HepG2 (cell line): ENCODE measurements at regions not wholly inside any gene's neighbourhood (a gene's known extent, or its start where the extent isn't known, plus 50 kb on each side); places are given as distances from the start of the nearest gene placed in this dataset.

Source experiments
- ATAC-seq: fragments of 200-7000 bp; cut with Tn5 transposase; 3 replicates; pipeline ENCODE4 v1.9.1; 2020; ENCODE audit warnings: mild to moderate bottlenecking, moderate library complexity
- BruUV-seq: library from RNA; stranded (reverse); fragments of 400-500 nt; replicated peaks from 2 replicates; lab custom pipeline; 2021; lab: Mats Ljungman, UMichigan
- CTCF ChIA-PET: fragments of 300-600 bp; formaldehyde crosslinking; extraction: SDS; loops from one replicate; lab custom pipeline; 2021; ENCODE audit warnings: low total read pairs, inconsistent platforms, low intra/inter-chr PET ratio; lab: Yijun Ruan, JAX
- POLR2A ChIA-PET: fragments of 350-600 bp; sonication (Branson Sonifier 250); formaldehyde crosslinking; loops from one replicate; lab custom pipeline; 2020; ENCODE audit warnings: antibody characterized with exemption, inconsistent platforms; lab: Yijun Ruan, JAX
- DNase-seq: peaks from one replicate; pipeline ENCODE4 v3.0.0-alpha.2; 2015; ENCODE audit warnings: low spot score
- FAIRE-seq: peaks from 3 replicates; lab custom pipeline; 2011; peaks lifted over from hg19 to GRCh38; lab: Jason Lieb, UNC
- H2AFZ ChIP-seq: one replicate; pipeline ENCODE4 v1.6.1; 2011; ENCODE audit warnings: low read length, inconsistent platforms
- H3K27ac ChIP-seq: fragments of 300-600 bp; 3 replicates; pipeline ENCODE4 v1.8.0; 2011; ENCODE audit warnings: mixed run types, mild to moderate bottlenecking, mixed read lengths, low read length, inconsistent platforms; ENCODE audit not compliant: insufficient read depth; ENCODE audit errors: extremely low read length
- H3K27me3 ChIP-seq, 2 experiments: fragments of 200-600 bp in 1 of 2; 2 replicates in 1 of 2; 3 replicates in 1 of 2; pipeline versions ENCODE4 v1.6.0 to v1.8.0; 2011; ENCODE audit warnings: low read length in 2 of 2, mild to moderate bottlenecking in 2 of 2, moderate library complexity in 2 of 2, inconsistent platforms in 1 of 2; ENCODE audit not compliant: insufficient read depth in 2 of 2, control insufficient read depth in 1 of 2
- H3K36me3 ChIP-seq, 2 experiments: fragments of 200-600 bp in 1 of 2; replicated peaks in 1 of 2; 2 replicates in 1 of 2; 3 replicates in 1 of 2; pipeline versions ENCODE4 v1.5.1 to v1.8.0; 2011; ENCODE audit warnings: low read length in 2 of 2, inconsistent platforms in 1 of 2; ENCODE audit not compliant: insufficient read depth in 2 of 2, control insufficient read depth in 1 of 2
- H3K4me1 ChIP-seq: 2 replicates; pipeline ENCODE4 v1.5.1; 2012; ENCODE audit warnings: low read length, inconsistent platforms; ENCODE audit not compliant: insufficient read depth
- H3K4me2 ChIP-seq: 2 replicates; pipeline ENCODE4 v1.6.0; 2011; ENCODE audit warnings: low read depth, low read length, inconsistent platforms
- H3K4me3 ChIP-seq, 3 experiments: fragments of 200-600 bp in 1 of 3; sonication (generic), shearing (Covaris generic) in 1 of 3; replicated peaks in 1 of 3; 2 replicates each; pipeline ENCODE4 v1.5.1; 2011 to 2016; ENCODE audit warnings: low read length in 3 of 3, inconsistent platforms in 2 of 3, low read depth in 2 of 3, mild to moderate bottlenecking in 2 of 3, control low read depth in 1 of 3, mixed read lengths in 1 of 3; ENCODE audit not compliant: insufficient read depth in 1 of 3
- H3K79me2 ChIP-seq: one replicate; pipeline ENCODE4 v1.6.1; 2011; ENCODE audit warnings: low read length, inconsistent platforms; ENCODE audit not compliant: insufficient read depth
- H3K9ac ChIP-seq: 2 replicates; pipeline ENCODE4 v1.6.0; 2011; ENCODE audit warnings: mild to moderate bottlenecking, low read depth, low read length, inconsistent platforms; ENCODE audit not compliant: insufficient read depth
- H3K9me3 ChIP-seq: 2 replicates; pipeline ENCODE4 v1.5.1; 2012; ENCODE audit warnings: mild to moderate bottlenecking, low read length
- H4K20me1 ChIP-seq: 2 replicates; pipeline ENCODE4 v1.6.0; 2011; ENCODE audit warnings: inconsistent platforms, mild to moderate bottlenecking, low read length, moderate library complexity; ENCODE audit not compliant: insufficient read depth
- DDIT3 ChIP-seq: sonication (generic); formaldehyde crosslinking; IDR thresholded peaks from 2 replicates; pipeline ENCODE4 v1.4.0; 2020; ENCODE audit warnings: mild to moderate bottlenecking, missing genetic modification reagents
- EP300 ChIP-seq, 3 experiments: sonication (generic) in 1 of 3; formaldehyde crosslinking in 1 of 3; IDR thresholded peaks; 2 replicates each; pipeline versions ENCODE4 v1.5.1 to v1.6.1; 2011 to 2020; ENCODE audit warnings: low read depth in 2 of 3, low read length in 2 of 3, borderline replicate concordance in 1 of 3, improper control_type of control experiment in 1 of 3, mild to moderate bottlenecking in 1 of 3, missing genetic modification reagents in 1 of 3, moderate library complexity in 1 of 3
- GLI4 ChIP-seq: sonication (generic); formaldehyde crosslinking; IDR thresholded peaks from 2 replicates; pipeline ENCODE4 v1.5.1; 2020; ENCODE audit warnings: missing genetic modification reagents, mild to moderate bottlenecking, moderate library complexity, borderline replicate concordance
- HNRNPLL ChIP-seq: fragments of 200-400 bp; formaldehyde crosslinking; IDR thresholded peaks from 2 replicates; pipeline ENCODE4 v1.6.1; 2017; ENCODE audit warnings: mild to moderate bottlenecking, low read depth, low read length; ENCODE audit not compliant: poor library complexity, severe bottlenecking
- KAT8 ChIP-seq: IDR thresholded peaks from 2 replicates; pipeline ENCODE4 v1.6.1; 2016; ENCODE audit warnings: missing genetic modification reagents, missing compliant biosample characterization
- KLF6 ChIP-seq: IDR thresholded peaks from 2 replicates; pipeline ENCODE4 v1.8.0; 2016; ENCODE audit warnings: missing biosample characterization, missing genetic modification reagents
- LCORL ChIP-seq, 2 experiments: fragments of 450-650 bp in 1 of 2; sonication (generic) in 1 of 2; formaldehyde crosslinking in 1 of 2; IDR thresholded peaks; 2 replicates each; pipeline versions ENCODE4 v1.5.0 to v1.6.1; 2017 to 2020; ENCODE audit warnings: antibody characterized with exemption in 1 of 2, missing genetic modification reagents in 1 of 2
- NR2F6 ChIP-seq, 2 experiments: IDR thresholded peaks; 2 replicates each; pipeline ENCODE4 v1.6.1; 2016; ENCODE audit warnings: antibody characterized with exemption in 1 of 2, mild to moderate bottlenecking in 1 of 2
- POLR2G ChIP-seq: fragments of 200-400 bp; formaldehyde crosslinking; IDR thresholded peaks from 2 replicates; pipeline ENCODE4 v1.6.1; 2018; ENCODE audit warnings: mild to moderate bottlenecking, low read depth, low read length, moderate library complexity
- RBM22 ChIP-seq: fragments of 200-400 bp; formaldehyde crosslinking; optimal IDR thresholded peaks from 2 replicates; pipeline ENCODE3; 2017; ENCODE audit warnings: mild to moderate bottlenecking, low read length, moderate library complexity
- REXO4 ChIP-seq: sonication (generic); formaldehyde crosslinking; IDR thresholded peaks from 2 replicates; pipeline ENCODE4 v1.8.0; 2022; ENCODE audit warnings: missing genetic modification reagents, mild to moderate bottlenecking, borderline replicate concordance
- SMAD3 ChIP-seq: sonication (generic); formaldehyde crosslinking; IDR thresholded peaks from 2 replicates; pipeline ENCODE4 v1.4.0; 2020; ENCODE audit warnings: missing genetic modification reagents
- TBL1XR1 ChIP-seq: fragments of 150-350 bp; IDR thresholded peaks from 2 replicates; pipeline ENCODE4 v1.6.1; 2014; ENCODE audit warnings: borderline replicate concordance, low read length; ENCODE audit not compliant: partially characterized antibody
- TBX2 ChIP-seq: sonication (generic); formaldehyde crosslinking; IDR thresholded peaks from 2 replicates; pipeline ENCODE4 v1.5.0; 2020; ENCODE audit warnings: missing genetic modification reagents, mild to moderate bottlenecking, borderline replicate concordance
- WIZ ChIP-seq: sonication (generic); formaldehyde crosslinking; IDR thresholded peaks from 2 replicates; pipeline ENCODE4 v1.5.1; 2020; ENCODE audit warnings: mild to moderate bottlenecking, missing genetic modification reagents
- ZBTB14 ChIP-seq: sonication (generic); formaldehyde crosslinking; IDR thresholded peaks from 2 replicates; pipeline ENCODE4 v1.4.0; 2020; ENCODE audit warnings: missing genetic modification reagents
- ZBTB3 ChIP-seq: sonication (generic); formaldehyde crosslinking; IDR thresholded peaks from 2 replicates; pipeline ENCODE4 v1.4.0; 2020; ENCODE audit warnings: low read depth, mild to moderate bottlenecking, moderate library complexity, missing genetic modification reagents, borderline replicate concordance
- ZNF260 ChIP-seq: sonication (generic); formaldehyde crosslinking; IDR thresholded peaks from 2 replicates; pipeline ENCODE4 v1.4.0; 2020; ENCODE audit warnings: missing genetic modification reagents, low read depth, mild to moderate bottlenecking, borderline replicate concordance
- ZNF678 ChIP-seq: sonication (generic); formaldehyde crosslinking; IDR thresholded peaks from 2 replicates; pipeline ENCODE4 v1.4.0; 2020; ENCODE audit warnings: mild to moderate bottlenecking, missing genetic modification reagents
- ZNF816 ChIP-seq: sonication (generic); formaldehyde crosslinking; IDR thresholded peaks from 2 replicates; pipeline ENCODE4 v1.8.0; 2022; ENCODE audit warnings: missing genetic modification reagents, mild to moderate bottlenecking, borderline replicate concordance
- whole genome bisulfite sequencing: methylation state at CpG from one replicate; pipeline ENCODE4 v1.1.6; 2017; ENCODE audit warnings: low lambda C conversion rate; 5-methylcytosine and 5-hydroxymethylcytosine counted together
- in situ Hi-C: cut with HindIII; loops from 2 replicates; pipeline ENCODE4 v1.10.0; 2017; ENCODE audit warnings: low pct_unique_long_range_greater_than_20kb; ENCODE audit not compliant: extremely low pct_ligation_motif_present
- intact Hi-C: fragments of 100-400 bp; cut with micrococcal nuclease; formaldehyde crosslinking; loops from one replicate; pipeline ENCODE4 v1.10.0; 2022; ENCODE audit not compliant: unreplicated experiment

DNA sequence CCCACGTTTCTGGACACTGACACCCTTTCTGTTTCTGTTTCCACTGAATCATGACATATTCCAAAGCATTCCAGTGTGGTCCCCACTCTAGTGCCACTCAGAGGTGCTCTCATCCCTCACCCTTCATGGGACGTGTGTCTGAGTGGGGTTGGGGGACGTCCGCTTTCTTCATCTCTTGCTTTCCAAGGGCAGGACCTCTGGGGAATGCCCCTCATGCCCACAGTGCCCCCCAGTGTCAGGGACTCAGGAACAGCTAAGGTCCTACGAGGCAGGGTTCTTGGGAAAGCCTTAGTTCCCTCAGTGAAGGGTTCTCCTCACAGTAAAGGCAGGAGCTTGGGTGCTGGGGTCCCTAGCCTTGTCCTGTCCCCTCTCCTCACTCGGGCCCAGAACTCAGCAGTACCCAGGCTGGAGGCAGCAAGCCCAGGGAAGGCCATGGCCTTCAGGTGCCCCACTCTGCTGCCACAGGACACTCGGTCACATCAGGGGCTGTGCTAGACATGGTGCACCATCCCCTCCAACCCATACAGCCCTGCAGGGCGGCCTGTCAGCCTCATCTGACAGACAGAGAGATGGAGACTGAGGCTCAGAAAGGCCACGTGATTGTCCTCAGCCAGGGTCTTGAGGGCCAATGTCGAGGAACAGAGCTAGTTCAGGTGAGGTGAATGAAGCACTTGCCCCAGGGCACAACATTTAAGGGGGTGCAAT is 261.0 kb downstream of the TLE3 start:
- ATAC-seq: no peak
- intact Hi-C loops: no loop called here
- Histone ChIP-seq H3K9me3 (no peaks in the 10 kb centered on the region), H3K27ac (no peak overlapping the region), H3K79me2 (no peaks in the 10 kb centered on the region), H3K27me3 (peaks cover 5 to 26% of the 10 kb centered on the region in 2 experiments; a peak in 2 of 5 replicates), H3K9ac (no peak overlapping the region), H3K4me2 (no peak overlapping the region), H4K20me1 (no peaks in the 10 kb centered on the region), H2AFZ (no peak overlapping the region), H3K4me1 (no peaks in the 10 kb centered on the region), H3K36me3 (no peaks in the 10 kb centered on the region), H3K4me3 (no peak overlapping the region)
- BruUV-seq: no TSS peak
- CTCF ChIA-PET: no interaction called here
- TF ChIP-seq ZNF260 (CRISPR knock-in tag): no peak
- TF ChIP-seq ZNF816 (CRISPR knock-in tag): no peak
- TF ChIP-seq SMAD3: no peak
- no peak for TF ChIP-seq LCORL (IDR thresholded peaks at IDR 0.05)
- TF ChIP-seq LCORL (CRISPR knock-in tag; IDR thresholded peaks at IDR 0.05): no peak
- TF ChIP-seq KAT8 (CRISPR knock-in tag): no peak
- no peak for TF ChIP-seq ZBTB14 (CRISPR knock-in tag)
- no peak for TF ChIP-seq ZNF678 (CRISPR knock-in tag)
- TF ChIP-seq TBL1XR1: no peak
- no peak for TF ChIP-seq TBX2 (CRISPR knock-in tag)
- no peak for TF ChIP-seq DDIT3
- TF ChIP-seq HNRNPLL: no peak
- TF ChIP-seq GLI4: no peak
- no peak for TF ChIP-seq RBM22
- no peak for TF ChIP-seq NR2F6 (IDR thresholded peaks at IDR 0.05)
- TF ChIP-seq NR2F6 (CRISPR knock-in tag; IDR thresholded peaks at IDR 0.05): no peak
- no peak for TF ChIP-seq POLR2G
- no peak for TF ChIP-seq REXO4 (CRISPR knock-in tag)
- no peak for TF ChIP-seq ZBTB3
- no peak for TF ChIP-seq WIZ
- no peak for TF ChIP-seq EP300 (IDR thresholded peaks at IDR 0.05; ENCODE audit: low read depth in 2 of 2, low read length in 2 of 2)
- no peak for TF ChIP-seq EP300 (CRISPR knock-in tag; IDR thresholded peaks at IDR 0.05; ENCODE audit: borderline replicate concordance)
- TF ChIP-seq KLF6 (CRISPR knock-in tag): no peak
- no peak for FAIRE-seq
- WGBS: 10% methylated on average over 8 of the region's 10 CpGs
- POLR2A ChIA-PET: no interaction called here
- DNase-seq: no peak
- in situ Hi-C loops: no loop called here
